NT2/D1 (cell line): ENCODE measurements at regions not wholly inside any gene's neighbourhood (a gene's known extent, or its start where the extent isn't known, plus 50 kb on each side); places are given as distances from the start of the nearest gene placed in this dataset.

Source experiments
- DNase-seq: peaks from one replicate; pipeline ENCODE4 v3.0.0-alpha.2; 2011; ENCODE audit warnings: low read depth, low spot score
- H3K27me3 ChIP-seq: 2 replicates; pipeline ENCODE4 v1.6.0; 2011; ENCODE audit warnings: mild to moderate bottlenecking; ENCODE audit not compliant: insufficient read length, insufficient read depth
- H3K36me3 ChIP-seq: 2 replicates; pipeline ENCODE4 v1.6.1; 2011; ENCODE audit warnings: mild to moderate bottlenecking, low read length, mixed read lengths; ENCODE audit not compliant: insufficient read depth, insufficient read length
- H3K4me1 ChIP-seq: 2 replicates; pipeline ENCODE4 v1.5.1; 2011; ENCODE audit not compliant: insufficient read depth, insufficient read length
- H3K4me3 ChIP-seq: 2 replicates; pipeline ENCODE4 v1.5.1; 2011; ENCODE audit warnings: low read depth; ENCODE audit not compliant: insufficient read length
- H3K9ac ChIP-seq: 2 replicates; pipeline ENCODE4 v1.6.0; 2011; ENCODE audit warnings: low read depth; ENCODE audit not compliant: insufficient read length
- H3K9me3 ChIP-seq: 2 replicates; pipeline ENCODE4 v1.5.1; 2011; ENCODE audit warnings: mild to moderate bottlenecking, low read length; ENCODE audit not compliant: insufficient read depth
- SUZ12 ChIP-seq: IDR thresholded peaks from 2 replicates; pipeline ENCODE4 v1.6.1; 2011; ENCODE audit not compliant: insufficient read length, insufficient read depth; ENCODE audit errors: extremely low read depth
- YY1 ChIP-seq: IDR thresholded peaks from 2 replicates; pipeline ENCODE4 v1.6.1; 2011; ENCODE audit not compliant: insufficient read length, insufficient read depth
- ZNF274 ChIP-seq: IDR thresholded peaks from 2 replicates; pipeline ENCODE4 v1.6.1; 2011; ENCODE audit warnings: mild to moderate bottlenecking, low read depth, low read length

DNA sequence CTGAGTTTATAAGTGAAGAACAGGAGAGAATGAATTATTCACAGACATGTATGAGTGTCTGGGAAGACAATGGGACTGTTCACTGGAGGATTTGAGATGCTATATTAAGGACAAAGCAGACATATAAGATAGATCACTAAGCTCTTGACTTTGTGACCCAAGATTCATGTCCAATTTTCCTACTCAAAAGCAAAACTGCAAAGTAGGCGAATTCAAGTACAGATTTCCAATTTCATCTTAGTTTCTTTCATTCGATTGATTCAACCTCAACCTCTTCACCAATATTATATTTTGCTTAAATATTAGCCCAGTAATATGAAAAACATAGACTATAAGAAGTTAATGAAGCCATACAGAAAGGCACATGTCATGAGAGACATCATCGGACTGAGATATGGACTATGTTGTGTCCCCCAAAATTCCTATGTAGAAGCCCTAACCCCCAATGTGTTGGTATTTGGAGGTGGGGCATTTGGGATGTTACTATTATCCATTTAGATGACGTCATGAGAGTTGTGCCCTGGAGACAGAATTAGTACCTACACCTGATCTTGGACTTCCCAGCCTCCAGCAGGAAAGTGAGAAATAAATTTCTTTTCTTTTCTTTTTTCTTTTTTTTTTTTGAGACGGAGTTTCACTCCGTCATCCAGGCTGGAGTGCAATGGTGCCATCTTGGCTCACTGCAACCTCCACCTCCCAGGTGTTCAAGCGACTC lies 353.7 kb upstream of the AKR1E2 start:
- no peak for TF ChIP-seq YY1

DNA sequence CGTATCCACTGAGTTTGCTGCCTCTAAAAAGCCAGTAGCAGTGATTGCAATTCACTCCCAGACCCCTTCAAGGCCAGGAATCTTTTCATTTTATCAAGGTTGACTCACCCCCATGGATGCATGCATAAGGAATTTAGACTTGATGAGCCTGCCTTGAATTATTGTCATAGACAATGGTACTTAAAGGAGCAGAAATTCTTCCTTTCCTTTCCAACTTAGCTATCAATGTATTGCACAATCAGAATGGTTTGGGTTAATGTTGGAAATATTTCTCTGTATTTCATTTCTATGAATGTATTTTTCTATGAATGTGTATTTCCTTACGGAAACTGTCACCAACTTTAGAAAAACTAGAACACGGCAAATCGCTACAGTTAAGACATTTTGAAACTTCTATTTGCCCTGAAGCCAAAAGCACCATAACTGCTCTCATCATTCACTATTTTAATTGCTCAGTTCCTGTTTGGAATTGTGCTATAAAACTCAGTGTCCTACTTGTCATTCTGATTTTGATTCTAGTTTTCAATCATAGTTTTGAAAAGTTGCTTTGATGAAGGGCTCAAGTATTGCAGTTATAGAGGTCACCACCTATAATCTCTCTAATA lies 355.7 kb upstream of the AKR1E2 start:
- no peak overlapping the region for H3K4me3 ChIP-seq
- TF ChIP-seq ZNF274 (no peak), SUZ12 (no peak), YY1 (no peak)

More for the DNA sequence above, 353.7 kb upstream of the AKR1E2 start:
- H3K9ac ChIP-seq, result no peak overlapping the region
- H3K4me3 ChIP-seq, result no peak overlapping the region
- no peaks in the 10 kb centered on the region for H3K27me3 ChIP-seq
- no peak for DNase-seq
- no peaks in the 10 kb centered on the region for H3K4me1 ChIP-seq
- no peaks in the 10 kb centered on the region for H3K9me3 ChIP-seq
- no peaks in the 10 kb centered on the region for H3K36me3 ChIP-seq

DNA sequence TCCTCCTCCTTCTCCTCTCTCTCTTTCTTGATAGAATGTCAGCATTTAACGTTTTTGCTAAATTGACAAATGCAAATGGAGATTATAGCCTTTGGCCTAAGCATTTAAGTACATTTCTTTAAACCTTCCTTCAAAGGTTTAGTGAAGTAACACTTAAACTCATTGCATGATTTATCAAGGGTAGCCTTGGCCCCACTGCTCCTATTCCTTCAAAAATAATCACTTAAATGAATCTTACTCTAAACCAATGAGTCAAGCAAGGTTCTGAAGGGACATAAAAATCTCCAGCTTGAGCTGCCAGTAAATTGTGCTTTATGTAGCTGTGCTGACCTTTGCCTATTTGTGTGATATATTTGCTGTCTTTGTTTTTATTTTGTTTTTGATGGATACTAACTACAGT lies 358.5 kb upstream of the AKR1E2 start:
- Histone ChIP-seq H3K9me3 (no peaks in the 10 kb centered on the region), H3K36me3 (no peaks in the 10 kb centered on the region), H3K27me3 (no peaks in the 10 kb centered on the region), H3K4me3 (no peak overlapping the region), H3K9ac (no peak overlapping the region), H3K4me1 (no peaks in the 10 kb centered on the region)
- no peak for DNase-seq
- TF ChIP-seq YY1 (no peak), ZNF274 (no peak), SUZ12 (no peak)

More for the DNA sequence above, 355.7 kb upstream of the AKR1E2 start:
- no peaks in the 10 kb centered on the region for H3K4me1 ChIP-seq
- H3K9me3 ChIP-seq, result no peaks in the 10 kb centered on the region
- H3K36me3 ChIP-seq, result no peaks in the 10 kb centered on the region
- DNase-seq, result no peak
- no peak overlapping the region for H3K9ac ChIP-seq
- H3K27me3 ChIP-seq, result no peaks in the 10 kb centered on the region

DNA sequence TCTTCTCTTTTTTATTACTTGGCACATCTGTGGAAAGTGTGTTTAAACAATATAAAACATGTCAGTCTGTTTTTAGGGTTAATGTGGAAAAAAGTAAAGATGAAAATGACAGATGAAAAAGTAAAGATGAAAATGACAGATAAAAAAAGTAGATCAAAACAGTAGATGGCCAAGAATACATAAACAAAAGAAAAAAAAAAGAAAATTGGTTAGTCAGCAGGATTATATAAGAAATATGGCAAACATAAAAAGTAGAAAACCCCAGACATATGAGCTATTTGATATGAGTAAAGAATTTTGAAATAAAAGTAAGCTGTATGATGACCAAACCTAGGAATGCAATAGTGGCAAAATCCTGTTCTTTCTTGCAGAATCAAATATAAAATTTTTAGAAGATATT lies 365.7 kb upstream of the AKR1E2 start:
- Histone ChIP-seq H3K4me1 (no peaks in the 10 kb centered on the region), H3K27me3 (no peaks in the 10 kb centered on the region), H3K9ac (no peak overlapping the region), H3K9me3 (no peaks in the 10 kb centered on the region), H3K4me3 (no peak overlapping the region), H3K36me3 (no peaks in the 10 kb centered on the region)
- no peak for DNase-seq
- no peak for TF ChIP-seq ZNF274
- no peak for TF ChIP-seq SUZ12
- no peak for TF ChIP-seq YY1

DNA sequence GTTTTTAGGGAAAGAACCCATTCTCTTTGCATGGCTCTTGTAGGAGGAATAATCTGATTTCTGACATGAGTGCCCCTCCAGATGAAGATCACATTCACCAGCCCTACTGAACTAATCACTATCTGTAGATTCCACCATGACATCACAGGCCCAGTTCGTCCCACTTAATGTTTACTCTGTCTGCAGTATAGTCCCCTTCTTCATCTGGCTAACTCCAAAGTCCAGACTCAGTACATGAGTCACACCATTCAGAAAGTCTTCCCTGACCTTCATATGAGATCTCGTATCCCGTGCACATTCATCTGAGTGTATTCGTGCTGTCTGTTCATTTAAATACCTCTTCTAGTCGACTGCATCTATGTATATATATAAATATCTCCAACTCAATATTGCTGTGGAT lies 366.5 kb upstream of the AKR1E2 start:
- no peak overlapping the region for H3K4me3 ChIP-seq
- TF ChIP-seq SUZ12, result no peak
- no peak for TF ChIP-seq ZNF274
- TF ChIP-seq YY1, result no peak
- DNase-seq, result no peak
- no peaks in the 10 kb centered on the region for H3K9me3 ChIP-seq
- no peak overlapping the region for H3K9ac ChIP-seq
- H3K4me1 ChIP-seq, result no peaks in the 10 kb centered on the region
- H3K27me3 ChIP-seq, result no peaks in the 10 kb centered on the region
- no peaks in the 10 kb centered on the region for H3K36me3 ChIP-seq

DNA sequence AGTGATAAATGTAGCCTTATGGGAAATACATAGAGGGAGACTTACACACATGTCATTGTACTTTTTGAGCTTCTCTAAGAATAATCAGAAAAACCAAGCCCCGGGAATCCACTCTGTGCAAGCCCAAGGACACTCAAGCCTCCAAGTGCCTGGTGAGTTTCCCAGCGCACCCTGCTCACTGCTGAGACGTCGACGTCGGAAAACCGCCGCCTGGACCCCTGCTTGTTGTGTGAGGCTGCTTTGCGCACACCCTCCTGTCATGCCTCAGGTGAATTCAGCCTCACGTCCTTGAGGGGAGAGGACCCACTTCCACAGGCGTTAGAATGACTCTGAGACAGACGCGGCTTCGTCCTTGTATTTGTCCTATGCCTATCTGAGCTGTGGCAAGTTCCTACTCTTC lies 368.4 kb upstream of the AKR1E2 start:
- TF ChIP-seq ZNF274, result no peak
- no peak for TF ChIP-seq SUZ12
- no peak for TF ChIP-seq YY1
- H3K36me3 ChIP-seq, result no peaks in the 10 kb centered on the region
- no peak for DNase-seq
- H3K4me3 ChIP-seq, result no peak overlapping the region
- no peaks in the 10 kb centered on the region for H3K4me1 ChIP-seq
- no peak overlapping the region for H3K9ac ChIP-seq
- H3K9me3 ChIP-seq, result no peaks in the 10 kb centered on the region
- H3K27me3 ChIP-seq, result no peaks in the 10 kb centered on the region

DNA sequence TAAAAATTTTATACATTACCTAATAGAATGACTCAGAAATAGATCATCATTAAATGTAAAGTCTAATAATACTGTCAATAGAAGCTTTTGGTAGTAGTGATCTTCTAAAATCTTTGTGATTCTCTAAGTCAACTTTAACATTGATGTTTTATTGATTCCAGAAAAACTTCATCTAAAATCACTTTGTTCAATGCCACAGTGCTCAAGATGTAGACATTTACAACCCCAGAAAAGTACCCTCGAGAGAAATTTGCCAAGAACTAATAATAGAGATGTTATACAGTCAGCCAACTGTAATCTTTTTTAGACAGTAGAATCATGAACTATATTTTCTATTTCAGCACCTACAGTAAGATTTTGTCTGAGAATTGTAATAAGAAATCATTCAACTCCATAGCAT lies 369.2 kb upstream of the AKR1E2 start:
- TF ChIP-seq SUZ12 (no peak), YY1 (no peak), ZNF274 (no peak)
- DNase-seq, result no peak
- Histone ChIP-seq H3K9me3 (no peaks in the 10 kb centered on the region), H3K4me1 (no peaks in the 10 kb centered on the region), H3K27me3 (no peaks in the 10 kb centered on the region), H3K4me3 (no peak overlapping the region), H3K36me3 (no peaks in the 10 kb centered on the region), H3K9ac (no peak overlapping the region)
